Amniotic stem cell (primary cell): ENCODE measurements at regions not wholly inside any gene's neighbourhood (a gene's known extent, or its start where the extent isn't known, plus 50 kb on each side); places are given as distances from the start of the nearest gene placed in this dataset.
A peak's percentile ranks its signal among the peaks of the same experiment; 100 is the strongest.

Experiments used
- DNase-seq: peaks from one replicate; lab custom pipeline; 2025; lab: John Stamatoyannopoulos, UW

GRCh38 chr14:89626233-89626806 is 209.3 kb upstream of the FOXN3 start:
- DNase-seq = no peak

- no peak for DNase-seq
Measured at GRCh38 chr14:89625731-89626232, 208.7 kb upstream of the FOXN3 start.

- no peak for DNase-seq
Measured at GRCh38 chr14:89625244-89625713, 208.2 kb upstream of the FOXN3 start.

- no peak for DNase-seq
Measured at GRCh38 chr14:89624500-89625156, 207.6 kb upstream of the FOXN3 start.

- no peak for DNase-seq
Measured at GRCh38 chr14:89621791-89622638, 205.0 kb upstream of the FOXN3 start.

GRCh38 chr14:89621009-89621421 is 204.0 kb upstream of the FOXN3 start:
- DNase-seq = no peak

GRCh38 chr14:89620436-89620835 is 203.4 kb upstream of the FOXN3 start:
- DNase-seq = no peak

GRCh38 chr14:89619596-89619995 is 202.6 kb upstream of the FOXN3 start:
- DNase-seq = no peak

- DNase-seq = peak; percentile 25
Measured at GRCh38 chr14:89618811-89619551, 201.9 kb upstream of the FOXN3 start.

- DNase-seq = no peak
Measured at GRCh38 chr14:89618330-89618708, 201.3 kb upstream of the FOXN3 start.

GRCh38 chr14:89617481-89618329 is 200.7 kb upstream of the FOXN3 start:
- DNase-seq = peak; percentile 35

- DNase-seq = no peak
Measured at GRCh38 chr14:89616852-89617341, 199.9 kb upstream of the FOXN3 start.

- no peak for DNase-seq
Measured at GRCh38 chr14:89616425-89616824, 199.4 kb upstream of the FOXN3 start.

- DNase-seq = no peak
Measured at GRCh38 chr14:89615421-89615820, 198.4 kb upstream of the FOXN3 start.

GRCh38 chr14:89614009-89614691 is 197.1 kb upstream of the FOXN3 start:
- no peak for DNase-seq

- DNase-seq = no peak
Measured at GRCh38 chr14:89613260-89614008, 196.4 kb upstream of the FOXN3 start.

GRCh38 chr14:89609500-89610100 is 192.6 kb upstream of the FOXN3 start:
- no peak for DNase-seq

- DNase-seq = no peak
Measured at GRCh38 chr14:89607453-89607852, 190.4 kb upstream of the FOXN3 start.

- no peak for DNase-seq
Measured at GRCh38 chr14:89603938-89604480, 187.0 kb upstream of the FOXN3 start.
